ENCODE measurements at regions not wholly inside any gene's neighbourhood (a gene's known extent, or its start where the extent isn't known, plus 50 kb on each side); places are given as distances from the start of the nearest gene placed in this dataset.

DNA sequence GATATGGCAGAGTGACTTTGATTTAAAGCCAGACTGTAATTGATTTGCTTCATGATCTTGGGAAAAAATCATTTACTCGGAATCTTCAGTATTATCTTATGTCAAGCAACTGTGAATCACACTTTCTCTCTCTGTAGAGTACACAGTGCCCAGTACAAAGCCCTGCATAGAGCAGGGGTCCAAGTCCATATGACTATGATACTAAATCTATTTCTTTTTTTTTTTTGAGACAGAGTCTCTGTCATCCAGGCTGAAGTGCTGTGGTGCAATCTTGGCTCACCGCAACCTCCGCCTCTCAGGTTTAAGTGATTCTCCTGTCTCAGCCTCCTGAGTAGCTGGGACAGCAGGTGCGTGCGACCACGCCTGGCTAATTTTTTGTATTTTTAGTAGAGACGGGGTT, 194.8 kb upstream of the SEMA6A start:
- no peak for TF ChIP-seq POLR2A (IDR thresholded peaks at IDR 0.05)
- TF ChIP-seq EP300 (IDR thresholded peaks at IDR 0.05): no peak
- no peak for TF ChIP-seq POLR2AphosphoS5 (IDR thresholded peaks at IDR 0.05)
- TF ChIP-seq, protein P1, sequence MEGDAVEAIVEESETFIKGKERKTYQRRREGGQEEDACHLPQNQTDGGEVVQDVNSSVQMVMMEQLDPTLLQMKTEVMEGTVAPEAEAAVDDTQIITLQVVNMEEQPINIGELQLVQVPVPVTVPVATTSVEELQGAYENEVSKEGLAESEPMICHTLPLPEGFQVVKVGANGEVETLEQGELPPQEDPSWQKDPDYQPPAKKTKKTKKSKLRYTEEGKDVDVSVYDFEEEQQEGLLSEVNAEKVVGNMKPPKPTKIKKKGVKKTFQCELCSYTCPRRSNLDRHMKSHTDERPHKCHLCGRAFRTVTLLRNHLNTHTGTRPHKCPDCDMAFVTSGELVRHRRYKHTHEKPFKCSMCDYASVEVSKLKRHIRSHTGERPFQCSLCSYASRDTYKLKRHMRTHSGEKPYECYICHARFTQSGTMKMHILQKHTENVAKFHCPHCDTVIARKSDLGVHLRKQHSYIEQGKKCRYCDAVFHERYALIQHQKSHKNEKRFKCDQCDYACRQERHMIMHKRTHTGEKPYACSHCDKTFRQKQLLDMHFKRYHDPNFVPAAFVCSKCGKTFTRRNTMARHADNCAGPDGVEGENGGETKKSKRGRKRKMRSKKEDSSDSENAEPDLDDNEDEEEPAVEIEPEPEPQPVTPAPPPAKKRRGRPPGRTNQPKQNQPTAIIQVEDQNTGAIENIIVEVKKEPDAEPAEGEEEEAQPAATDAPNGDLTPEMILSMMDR (IDR thresholded peaks at IDR 0.05): no peak
